A549 (cell line): ENCODE measurements at regions not wholly inside any gene's neighbourhood (a gene's known extent, or its start where the extent isn't known, plus 50 kb on each side); places are given as distances from the start of the nearest gene placed in this dataset.

ENCODE experiments used
- ATAC-seq, 2 experiments: fragments of 200-7000 bp in 1 of 2; fragments of >200 bp in 1 of 2; cut with Nextera tagmentation in 1 of 2; cut with Tn5 transposase in 1 of 2; 3 replicates each; pipeline versions ENCODE4 v1.8.0 to v1.9.1; 2018 to 2020; ENCODE audit warnings: mild to moderate bottlenecking in 1 of 2, moderate library complexity in 1 of 2
- CTCF ChIA-PET: fragments of 300-600 bp; sonication (Branson Sonifier 250); formaldehyde crosslinking; extraction: SDS; loops from one replicate; lab custom pipeline; 2021; ENCODE audit warnings: antibody characterized with exemption, inconsistent platforms; lab: Yijun Ruan, JAX
- POLR2A ChIA-PET: fragments of 350-600 bp; formaldehyde crosslinking; extraction: SDS; loops from one replicate; lab custom pipeline; 2021; ENCODE audit warnings: antibody characterized with exemption, inconsistent platforms; lab: Yijun Ruan, JAX
- DNase-seq, 2 experiments: peaks; one replicate each; pipeline versions ENCODE4 v3.0.0 to v3.0.0-alpha.2; 2011 to 2016; ENCODE audit warnings: low read depth in 1 of 2, low spot score in 1 of 2
- FAIRE-seq: peaks from 2 replicates; lab custom pipeline; 2011; peaks lifted over from hg19 to GRCh38; lab: Jason Lieb, UNC
- H3K27ac ChIP-seq, 2 experiments: fragments of >200 bp; sonication (Bioruptor Twin); formaldehyde crosslinking; 3 replicates each; pipeline ENCODE4 v1.5.1; 2016 to 2017
- H3K4me1 ChIP-seq: fragments of >200 bp; sonication (Bioruptor Twin); formaldehyde crosslinking; 3 replicates; pipeline ENCODE4 v1.6.1; 2016
- H3K4me2 ChIP-seq: fragments of >200 bp; sonication (Bioruptor Twin); formaldehyde crosslinking; 3 replicates; pipeline ENCODE4 v1.6.1; 2016
- H3K4me3 ChIP-seq: fragments of >200 bp; sonication (Bioruptor Twin); formaldehyde crosslinking; 3 replicates; pipeline ENCODE4 v1.5.1; 2016
- H3K9me3 ChIP-seq: fragments of >200 bp; sonication (Bioruptor Twin); formaldehyde crosslinking; 3 replicates; pipeline ENCODE4 v1.6.1; 2016
- BCL3 ChIP-seq: fragments of >200 bp; sonication (Bioruptor Twin); formaldehyde crosslinking; IDR thresholded peaks from 3 replicates; pipeline ENCODE4 v1.6.1; 2016
- CEBPB ChIP-seq, 2 experiments: fragments of >200 bp in 1 of 2; sonication (Bioruptor Twin) in 1 of 2; formaldehyde crosslinking in 1 of 2; IDR thresholded peaks; 2 replicates each; pipeline ENCODE4 v1.6.1; 2012 to 2016
- CHD2 ChIP-seq: fragments of 150-350 bp; IDR thresholded peaks from 2 replicates; pipeline ENCODE4 v1.6.1; 2014; ENCODE audit warnings: low read length; ENCODE audit not compliant: partially characterized antibody
- CTCF ChIP-seq: fragments of >200 bp; sonication (Bioruptor Twin); formaldehyde crosslinking; IDR thresholded peaks from 3 replicates; pipeline ENCODE4 v1.5.1; 2016
- E2F6 ChIP-seq: IDR thresholded peaks from 2 replicates; pipeline ENCODE4 v1.6.1; 2012; ENCODE audit warnings: low read depth, borderline replicate concordance
- ELK1 ChIP-seq: fragments of 150-350 bp; IDR thresholded peaks from 2 replicates; pipeline ENCODE4 v1.6.1; 2014; ENCODE audit warnings: low read depth, mild to moderate bottlenecking, low read length
- ESRRA ChIP-seq: fragments of 150-350 bp; IDR thresholded peaks from 2 replicates; pipeline ENCODE4 v1.6.1; 2014; ENCODE audit warnings: mild to moderate bottlenecking, low read length, borderline replicate concordance
- FOSL2 ChIP-seq, 2 experiments: fragments of 450-650 bp in 1 of 2; fragments of >200 bp in 1 of 2; sonication (Bioruptor Twin) in 1 of 2; formaldehyde crosslinking; IDR thresholded peaks; 2 replicates each; pipeline versions ENCODE4 v1.5.0 to v1.6.1; 2016 to 2020; ENCODE audit warnings: mild to moderate bottlenecking in 1 of 2, moderate library complexity in 1 of 2
- FOXS1 ChIP-seq: fragments of 250-450 bp; sonication (Bioruptor Pico); IDR thresholded peaks from 2 replicates; pipeline ENCODE4 v1.5.0; 2020; ENCODE audit warnings: mild to moderate bottlenecking, moderate library complexity
- HEYL ChIP-seq: fragments of 250-450 bp; sonication (Bioruptor Pico); IDR thresholded peaks from 2 replicates; pipeline ENCODE4 v1.8.0; 2021; ENCODE audit warnings: mild to moderate bottlenecking, moderate library complexity
- HMGXB4 ChIP-seq: fragments of 250-450 bp; sonication (Bioruptor Pico); IDR thresholded peaks from 2 replicates; pipeline ENCODE4 v1.5.0; 2021; ENCODE audit warnings: mild to moderate bottlenecking, moderate library complexity, borderline replicate concordance
- HOXA7 ChIP-seq: fragments of 250-450 bp; sonication (Bioruptor Pico); IDR thresholded peaks from 2 replicates; pipeline ENCODE4 v1.5.0; 2020; ENCODE audit warnings: mild to moderate bottlenecking, moderate library complexity
- MAFK ChIP-seq: fragments of 450-650 bp; IDR thresholded peaks from 2 replicates; pipeline ENCODE4 v1.6.1; 2014; ENCODE audit not compliant: partially characterized antibody
- MYC ChIP-seq: IDR thresholded peaks from 2 replicates; pipeline ENCODE4 v1.6.1; 2012; ENCODE audit warnings: mild to moderate bottlenecking, inconsistent platforms, low read length, improper control_type of control experiment, borderline replicate concordance
- NFE2L2 ChIP-seq: fragments of 150-350 bp; conservative IDR thresholded peaks from 2 replicates; pipeline ENCODE4 v1.6.1; 2014; ENCODE audit warnings: low read length
- NR3C1 ChIP-seq: fragments of >200 bp; sonication (Bioruptor Twin); formaldehyde crosslinking; IDR thresholded peaks from 3 replicates; pipeline ENCODE4 v1.6.1; 2017
- PHF8 ChIP-seq: fragments of 200-600 bp; sonication (generic); IDR thresholded peaks from 2 replicates; pipeline ENCODE4 v1.6.1; 2016; ENCODE audit warnings: low read depth, mild to moderate bottlenecking, antibody characterized with exemption, moderate library complexity, borderline replicate concordance
- POLR2AphosphoS2 ChIP-seq: conservative IDR thresholded peaks from 2 replicates; pipeline ENCODE4 v1.6.1; 2012; ENCODE audit warnings: low read length, improper control_type of control experiment, inconsistent platforms
- RAD21 ChIP-seq, 2 experiments: fragments of >200 bp in 1 of 2; sonication (Bioruptor Twin) in 1 of 2; formaldehyde crosslinking in 1 of 2; IDR thresholded peaks in 1 of 2; conservative IDR thresholded peaks in 1 of 2; 2 replicates in 1 of 2; 3 replicates in 1 of 2; pipeline ENCODE4 v1.6.1; 2012 to 2018; ENCODE audit warnings: inconsistent platforms in 1 of 2
- RARB ChIP-seq: fragments of 250-450 bp; sonication (Bioruptor Pico); IDR thresholded peaks from 2 replicates; pipeline ENCODE4 v1.8.0; 2021; ENCODE audit warnings: mild to moderate bottlenecking, moderate library complexity
- RCOR1 ChIP-seq: fragments of 150-350 bp; IDR thresholded peaks from 2 replicates; pipeline ENCODE4 v1.6.1; 2014; ENCODE audit warnings: antibody characterized with exemption, low read length, low read depth
- RNF2 ChIP-seq: fragments of 200-600 bp; sonication (generic); IDR thresholded peaks from 2 replicates; pipeline ENCODE4 v1.6.1; 2016; ENCODE audit warnings: low read depth, mild to moderate bottlenecking, antibody characterized with exemption, moderate library complexity, borderline replicate concordance
- SMC3 ChIP-seq: fragments of >200 bp; sonication (Bioruptor Twin); formaldehyde crosslinking; IDR thresholded peaks from 3 replicates; pipeline ENCODE4 v1.6.1; 2018; ENCODE audit warnings: inconsistent platforms
- USF2 ChIP-seq: fragments of 450-650 bp; IDR thresholded peaks from 2 replicates; pipeline ENCODE4 v1.6.1; 2014; ENCODE audit warnings: antibody characterized with exemption
- ZFP36 ChIP-seq: fragments of 450-650 bp; IDR thresholded peaks from 2 replicates; pipeline ENCODE4 v1.6.1; 2014; ENCODE audit warnings: borderline replicate concordance; ENCODE audit not compliant: partially characterized antibody
- ZSCAN20 ChIP-seq: fragments of 250-450 bp; sonication (Bioruptor Pico); IDR thresholded peaks from 2 replicates; pipeline ENCODE4 v1.8.0; 2022; ENCODE audit warnings: mild to moderate bottlenecking, moderate library complexity
- WGBS: methylation state at CpG from one replicate; pipeline ENCODE4 v1.1.6; 2017; ENCODE audit errors: missing lambda C conversion rate; 5-methylcytosine and 5-hydroxymethylcytosine counted together

GRCh38 chr15:62296756-62297507, 131.8 kb upstream of the C2CD4B start:
- FAIRE-seq = no peak
- DNase-seq = no peak
- H3K4me2 ChIP-seq = no peak overlapping the region
- H3K27ac ChIP-seq = no peak overlapping the region
- ChIA-PET CTCF (interaction anchor here (0.6 to 3.4 kb wide), 3 partner anchors 10 to 48 kb away, joined by 4 to 38 read pairs (median 7); no protein-coding TSS in a partner anchor), POLR2A (no interaction called here)
- H3K9me3 ChIP-seq = no peaks in the 10 kb centered on the region
- ATAC-seq = peak in 1 of 2 experiments; percentile 38; a peak in 1 of 6 replicates
- no peak overlapping the region for H3K4me3 ChIP-seq
- no peak for TF ChIP-seq FOSL2 (IDR thresholded peaks at IDR 0.05)
- no peak for TF ChIP-seq FOSL2 (CRISPR knock-in tag; IDR thresholded peaks at IDR 0.05)
- no peak for TF ChIP-seq PHF8
- no peak for TF ChIP-seq RCOR1
- no peak for TF ChIP-seq HOXA7
- TF ChIP-seq RARB (CRISPR knock-in tag) = no peak
- no peak for TF ChIP-seq USF2
- 65% methylated on average over 12 of the region's 12 CpGs for WGBS
- no peaks in the 10 kb centered on the region for H3K4me1 ChIP-seq

- ATAC-seq = no peak
- POLR2A ChIA-PET = no interaction called here
Measured at GRCh38 chr15:62297522-62297921, 132.4 kb upstream of the C2CD4B start.

More at GRCh38 chr15:62297522-62297921, 132.4 kb upstream of the C2CD4B start:
- FAIRE-seq (no peak), DNase-seq (no peak)
- no peak for TF ChIP-seq ZSCAN20
- no peak for TF ChIP-seq MYC
- no peak for TF ChIP-seq CTCF
- TF ChIP-seq CHD2 = no peak
- TF ChIP-seq CEBPB (IDR thresholded peaks at IDR 0.05) = no peak
- no peak for TF ChIP-seq HMGXB4
- TF ChIP-seq HEYL (CRISPR knock-in tag) = no peak
- no peak for TF ChIP-seq ELK1
- no peak for TF ChIP-seq FOXS1 (CRISPR knock-in tag)
- no peak for TF ChIP-seq NR3C1
- no peak for TF ChIP-seq ZFP36
- TF ChIP-seq RAD21 (conservative IDR thresholded peaks at IDR 0.05 in 1 of 2, IDR thresholded peaks at IDR 0.05 in 1 of 2) = no peak
- TF ChIP-seq RNF2 = no peak
- TF ChIP-seq SMC3 = no peak
- TF ChIP-seq POLR2AphosphoS2 = no peak
- TF ChIP-seq MAFK = no peak
- TF ChIP-seq E2F6 = no peak
- no peak for TF ChIP-seq NFE2L2
- TF ChIP-seq BCL3 = no peak
- no peak for TF ChIP-seq ESRRA
- Histone ChIP-seq H3K4me3 (no peak overlapping the region), H3K27ac (no peak overlapping the region), H3K4me2 (no peak overlapping the region), H3K9me3 (no peaks in the 10 kb centered on the region), H3K4me1 (no peaks in the 10 kb centered on the region)
- CTCF ChIA-PET = interaction anchor here (0.6 to 3.4 kb wide), 3 partner anchors 10 to 47 kb away, joined by 4 to 38 read pairs (median 7); no protein-coding TSS in a partner anchor
- WGBS = 96% methylated on average over 1 of the region's 1 CpG
